ENCODE measurements at regions not wholly inside any gene's neighbourhood (a gene's known extent, or its start where the extent isn't known, plus 50 kb on each side); places are given as distances from the start of the nearest gene placed in this dataset.

DNA sequence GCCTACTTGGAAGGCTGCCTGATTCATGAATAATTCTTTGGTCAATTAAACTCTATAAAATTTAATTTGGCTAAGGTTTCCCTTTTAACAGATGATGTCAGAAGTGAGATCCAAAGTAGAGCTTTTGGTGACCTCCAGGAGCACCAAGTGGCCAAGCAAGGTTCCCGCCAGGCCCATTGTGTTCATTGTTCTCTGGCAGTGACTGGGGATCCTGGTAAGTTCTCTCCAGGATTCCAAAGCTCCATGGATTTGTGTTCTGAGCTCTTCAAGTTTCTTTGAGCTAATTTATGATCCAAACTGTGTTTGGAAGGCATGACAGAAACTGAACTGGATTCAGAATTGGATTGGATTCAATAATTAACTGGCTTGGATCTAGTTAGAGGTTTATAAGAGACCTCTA, 72.0 kb upstream of the ALDH1L1 start:
- DNase-seq (ENCODE audit: extremely low read depth, low read depth) = no peak
- TF ChIP-seq, protein P1, sequence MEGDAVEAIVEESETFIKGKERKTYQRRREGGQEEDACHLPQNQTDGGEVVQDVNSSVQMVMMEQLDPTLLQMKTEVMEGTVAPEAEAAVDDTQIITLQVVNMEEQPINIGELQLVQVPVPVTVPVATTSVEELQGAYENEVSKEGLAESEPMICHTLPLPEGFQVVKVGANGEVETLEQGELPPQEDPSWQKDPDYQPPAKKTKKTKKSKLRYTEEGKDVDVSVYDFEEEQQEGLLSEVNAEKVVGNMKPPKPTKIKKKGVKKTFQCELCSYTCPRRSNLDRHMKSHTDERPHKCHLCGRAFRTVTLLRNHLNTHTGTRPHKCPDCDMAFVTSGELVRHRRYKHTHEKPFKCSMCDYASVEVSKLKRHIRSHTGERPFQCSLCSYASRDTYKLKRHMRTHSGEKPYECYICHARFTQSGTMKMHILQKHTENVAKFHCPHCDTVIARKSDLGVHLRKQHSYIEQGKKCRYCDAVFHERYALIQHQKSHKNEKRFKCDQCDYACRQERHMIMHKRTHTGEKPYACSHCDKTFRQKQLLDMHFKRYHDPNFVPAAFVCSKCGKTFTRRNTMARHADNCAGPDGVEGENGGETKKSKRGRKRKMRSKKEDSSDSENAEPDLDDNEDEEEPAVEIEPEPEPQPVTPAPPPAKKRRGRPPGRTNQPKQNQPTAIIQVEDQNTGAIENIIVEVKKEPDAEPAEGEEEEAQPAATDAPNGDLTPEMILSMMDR (IDR thresholded peaks at IDR 0.05; ENCODE audit: low read depth, low read length) = no peak

DNA sequence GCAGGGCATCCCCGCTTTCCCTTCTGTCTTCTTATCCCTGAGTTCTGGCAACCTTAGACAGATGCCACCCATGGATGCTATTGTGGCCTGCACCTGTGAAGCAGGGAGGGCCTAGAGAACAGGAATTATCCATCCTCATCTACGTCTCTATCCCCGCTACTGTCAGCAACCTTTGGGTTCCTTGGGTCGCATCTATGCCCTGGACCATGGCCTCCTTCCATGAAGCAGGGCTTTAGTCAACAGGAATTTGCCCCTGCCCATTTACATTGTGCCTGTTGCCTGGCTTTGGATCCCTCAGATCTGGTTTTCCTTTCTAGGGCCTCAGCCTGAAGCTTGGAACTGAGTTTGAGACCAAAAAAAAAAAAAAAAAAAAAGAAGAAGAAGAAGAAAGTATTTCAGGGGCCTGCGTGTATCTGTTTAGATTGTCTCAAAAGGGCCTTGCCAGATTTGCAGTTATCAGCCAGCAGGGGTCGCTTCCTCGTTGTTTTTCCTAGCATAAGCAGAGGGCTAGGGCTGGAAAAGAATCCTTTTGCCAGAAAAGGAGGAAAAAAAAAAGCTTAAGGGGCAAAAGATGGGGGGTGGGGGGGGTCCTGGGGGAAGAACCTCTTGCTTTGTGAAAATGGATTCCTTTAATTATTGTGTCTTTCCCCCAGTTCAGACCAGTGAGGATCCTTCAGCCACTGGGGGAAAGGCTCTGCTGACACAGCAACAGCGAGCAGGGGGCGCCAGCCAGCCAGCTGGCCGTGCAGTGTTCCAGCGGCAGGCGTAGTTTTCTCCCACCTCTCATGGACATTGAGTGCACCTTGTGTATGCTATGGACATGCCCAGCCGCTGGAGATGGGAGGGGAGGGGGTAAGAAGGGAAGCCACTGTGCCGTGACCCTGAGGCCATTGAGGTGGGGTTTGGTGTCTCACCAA, 65.7 kb upstream of the ALDH1L1 start:
- TF ChIP-seq, protein P1 (IDR thresholded peaks at IDR 0.05; ENCODE audit: low read depth, low read length) = peak; percentile 55
- DNase-seq (ENCODE audit: extremely low read depth, low read depth) = peak; percentile 30
